ENCODE measurements at regions not wholly inside any gene's neighbourhood (a gene's known extent, or its start where the extent isn't known, plus 50 kb on each side); places are given as distances from the start of the nearest gene placed in this dataset.

DNA sequence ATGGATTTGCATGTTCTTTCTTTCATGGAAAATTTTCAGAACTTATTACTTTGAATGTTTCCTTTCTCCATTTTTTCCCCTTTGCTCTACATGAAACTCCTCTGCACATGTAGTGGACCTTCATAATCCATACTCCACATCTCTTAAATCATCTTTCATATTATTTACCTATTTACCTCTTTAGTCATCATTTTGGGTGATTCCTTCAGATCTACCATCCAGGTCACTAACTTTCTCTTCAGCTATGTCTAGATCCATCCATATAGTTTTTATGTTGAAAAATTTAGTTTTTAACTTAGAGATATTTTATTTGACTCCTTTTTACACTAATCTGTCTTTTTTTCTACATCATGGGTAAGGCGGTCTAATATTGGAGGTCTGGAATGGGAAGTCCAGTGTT lies 586.6 kb downstream of the NR2F1-AS1 start:
- no peak for TF ChIP-seq CTCF (conservative IDR thresholded peaks at IDR 0.05 in 1 of 2, IDR thresholded peaks at IDR 0.05 in 1 of 2; ENCODE audit: extremely low read depth in 1 of 2, insufficient read depth in 1 of 2, low read depth in 1 of 2, low read length in 2 of 2)
- no peak for TF ChIP-seq EZH2 (IDR thresholded peaks at IDR 0.05; ENCODE audit: borderline replicate concordance, low read length)
